Ishikawa (cell line): ENCODE measurements at regions not wholly inside any gene's neighbourhood (a gene's known extent, or its start where the extent isn't known, plus 50 kb on each side); places are given as distances from the start of the nearest gene placed in this dataset.

ENCODE experiments used
- CREB1 ChIP-seq: IDR thresholded peaks from 2 replicates; pipeline ENCODE4 v1.6.1; 2012; ENCODE audit warnings: low read depth
- EGR1 ChIP-seq: IDR thresholded peaks from 2 replicates; pipeline ENCODE4 v1.6.1; 2012
- EP300 ChIP-seq: IDR thresholded peaks from 2 replicates; pipeline ENCODE4 v1.6.1; 2012; ENCODE audit warnings: borderline replicate concordance
- MAX ChIP-seq: IDR thresholded peaks from 2 replicates; pipeline ENCODE4 v1.6.1; 2012
- REST ChIP-seq: IDR thresholded peaks from 2 replicates; pipeline ENCODE4 v1.6.1; 2012; ENCODE audit warnings: low read depth, mild to moderate bottlenecking
- TAF1 ChIP-seq: IDR thresholded peaks from 2 replicates; pipeline ENCODE4 v1.6.1; 2012; ENCODE audit warnings: low read depth, mild to moderate bottlenecking

DNA sequence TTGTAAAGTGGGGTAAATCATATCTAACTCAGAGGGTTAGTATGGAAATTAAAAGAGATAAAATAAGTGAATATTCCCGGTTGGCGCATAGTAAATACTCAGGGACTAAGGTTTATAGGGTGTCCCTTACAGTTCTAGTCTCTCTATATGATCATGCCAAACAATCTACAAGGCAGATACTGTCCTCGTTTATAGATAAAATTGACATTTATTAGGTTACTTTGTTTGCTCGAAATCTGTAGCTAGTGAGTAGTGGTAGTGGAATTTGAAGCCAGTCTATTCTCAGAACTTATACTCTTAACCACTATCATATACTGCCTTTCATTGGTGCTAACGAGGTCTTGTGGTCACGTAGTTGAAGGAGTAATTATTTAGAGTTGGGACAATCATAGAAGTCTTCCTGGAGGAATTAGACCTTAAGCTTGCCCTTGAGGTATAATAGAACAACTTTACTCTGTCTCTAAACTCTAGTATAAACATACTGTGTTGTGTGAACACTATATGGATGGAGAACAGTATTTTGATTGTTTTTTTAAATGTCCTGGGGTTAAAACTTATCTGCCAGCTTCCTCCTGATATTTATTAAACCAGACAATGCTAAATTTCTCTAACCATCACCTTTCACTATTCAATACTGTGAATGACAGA, 324.0 kb downstream of the STIM2 start:
- TF ChIP-seq CREB1 = no peak
- TF ChIP-seq REST = no peak
- TF ChIP-seq EP300 = no peak
- TF ChIP-seq EGR1 = no peak
- no peak for TF ChIP-seq TAF1
- TF ChIP-seq MAX = no peak
